K562 (cell line): ENCODE measurements at regions not wholly inside any gene's neighbourhood (a gene's known extent, or its start where the extent isn't known, plus 50 kb on each side); places are given as distances from the start of the nearest gene placed in this dataset.

Experiments
- ATAC-seq: fragments of 200-7000 bp; cut with Tn5 transposase; 3 replicates; pipeline ENCODE4 v1.9.1; 2020; ENCODE audit warnings: moderate library complexity
- BruUV-seq: library from RNA; stranded (reverse); fragments of 400-500 nt; replicated peaks from 2 replicates; lab custom pipeline; 2021; lab: Mats Ljungman, UMichigan
- CTCF ChIA-PET: fragments of 300-600 bp; formaldehyde crosslinking; extraction: SDS; loops from one replicate; lab custom pipeline; 2021; ENCODE audit warnings: low intra/inter-chr PET ratio; lab: Yijun Ruan, JAX
- POLR2A ChIA-PET: fragments of 300-600, 350-650 bp; sonication (Branson Sonifier 250); formaldehyde crosslinking; extraction: SDS; loops from one replicate; lab custom pipeline; 2021; ENCODE audit warnings: antibody characterized with exemption, inconsistent platforms; lab: Yijun Ruan, JAX
- DNase-seq, 4 experiments: peaks; one replicate each; pipeline versions ENCODE4 v3.0.0 to v3.0.0-alpha.2; 2011 to 2018; ENCODE audit warnings: low spot score in 3 of 4, mixed read lengths in 3 of 4; ENCODE audit errors: extremely low read depth in 1 of 4
- FAIRE-seq: peaks from 2 replicates; lab custom pipeline; 2011; peaks lifted over from hg19 to GRCh38; lab: Jason Lieb, UNC
- H2AFZ ChIP-seq: 2 replicates; pipeline ENCODE4 v1.6.0; 2011; ENCODE audit warnings: low read depth, low read length, control low read depth, inconsistent platforms
- H3K27ac ChIP-seq: fragments of 200-600 bp; 3 replicates; pipeline ENCODE4 v1.8.0; 2011; ENCODE audit warnings: low read depth, mild to moderate bottlenecking, control low read depth, inconsistent platforms, low read length, moderate library complexity, mixed read lengths; ENCODE audit errors: extremely low read depth
- H3K27me3 ChIP-seq, 2 experiments: fragments of 300-600 bp in 1 of 2; 2 replicates in 1 of 2; 3 replicates in 1 of 2; pipeline versions ENCODE4 v1.6.0 to v1.8.0; 2011; ENCODE audit warnings: inconsistent platforms in 2 of 2, low read length in 2 of 2, mild to moderate bottlenecking in 1 of 2, mixed read lengths in 1 of 2, moderate library complexity in 1 of 2; ENCODE audit not compliant: control insufficient read depth in 2 of 2, insufficient read depth in 2 of 2
- H3K36me3 ChIP-seq: fragments of 300-600 bp; 3 replicates; pipeline ENCODE4 v1.8.0; 2011; ENCODE audit warnings: mild to moderate bottlenecking, low read length, inconsistent platforms; ENCODE audit not compliant: control insufficient read depth, insufficient read depth
- H3K4me1 ChIP-seq, 2 experiments: fragments of 200-600 bp in 1 of 2; replicated peaks in 1 of 2; 2 replicates in 1 of 2; 3 replicates in 1 of 2; pipeline versions ENCODE4 v1.5.1 to v1.8.0; 2011; ENCODE audit warnings: inconsistent platforms in 2 of 2, low read length in 2 of 2, mild to moderate bottlenecking in 1 of 2, mixed read lengths in 1 of 2, moderate library complexity in 1 of 2; ENCODE audit not compliant: control insufficient read depth in 2 of 2, insufficient read depth in 2 of 2
- H3K4me2 ChIP-seq: 2 replicates; pipeline ENCODE4 v1.6.1; 2011; ENCODE audit warnings: low read length, control low read depth, inconsistent platforms, mixed read lengths; ENCODE audit not compliant: insufficient read depth
- H3K4me3 ChIP-seq: fragments of 200-600 bp; sonication (generic), shearing (Covaris generic); 2 replicates; pipeline ENCODE4 v1.5.1; 2016; ENCODE audit warnings: control low read depth, inconsistent platforms
- H3K79me2 ChIP-seq: fragments of 200-600 bp; 3 replicates; pipeline ENCODE4 v1.8.0; 2011; ENCODE audit warnings: low read length, inconsistent platforms; ENCODE audit not compliant: control insufficient read depth, insufficient read depth
- H3K9ac ChIP-seq, 2 experiments: 2 replicates each; pipeline versions ENCODE4 v1.6.0 to v1.6.1; 2011; ENCODE audit warnings: low read depth in 2 of 2, low read length in 2 of 2, control low read depth in 1 of 2, inconsistent platforms in 1 of 2, mild to moderate bottlenecking in 1 of 2, mixed read lengths in 1 of 2; ENCODE audit not compliant: insufficient read depth in 1 of 2
- H3K9me1 ChIP-seq: one replicate; pipeline ENCODE4 v1.6.0; 2011; ENCODE audit warnings: inconsistent platforms, mild to moderate bottlenecking, low read length, moderate library complexity; ENCODE audit not compliant: control insufficient read depth, insufficient read depth
- H3K9me3 ChIP-seq: replicated peaks from 2 replicates; pipeline ENCODE4 v1.5.1; 2011; ENCODE audit warnings: low read depth, low read length, inconsistent platforms; ENCODE audit not compliant: control insufficient read depth, insufficient read depth
- H4K20me1 ChIP-seq: replicated peaks from 2 replicates; pipeline ENCODE4 v1.6.1; 2011; ENCODE audit warnings: low read length, inconsistent platforms, mixed read lengths; ENCODE audit not compliant: control insufficient read depth, insufficient read depth
- DMBX1 ChIP-seq: fragments of 250-450 bp; sonication (Bioruptor Pico); IDR thresholded peaks from 2 replicates; pipeline ENCODE4 v1.8.0; 2022; ENCODE audit warnings: inconsistent platforms, mild to moderate bottlenecking, moderate library complexity, borderline replicate concordance
- DPF2 ChIP-seq: fragments of 450-650 bp; IDR thresholded peaks from 2 replicates; pipeline ENCODE4 v1.6.1; 2016
- GABPA ChIP-seq: fragments of 200-800 bp; sonication (Bioruptor generic); conservative IDR thresholded peaks from 2 replicates; pipeline ENCODE4 v1.6.1; 2016; ENCODE audit warnings: low read depth, missing genetic modification characterization, missing compliant biosample characterization
- JUN ChIP-seq, 2 experiments: sonication (generic) in 1 of 2; formaldehyde crosslinking in 1 of 2; IDR thresholded peaks; 2 replicates each; pipeline versions ENCODE4 v1.6.1 to v1.8.0; 2012 to 2022; ENCODE audit warnings: borderline replicate concordance in 2 of 2, mild to moderate bottlenecking in 2 of 2, improper control_type of control experiment in 1 of 2, low read depth in 1 of 2, low read length in 1 of 2, missing genetic modification reagents in 1 of 2
- MTA3 ChIP-seq: fragments of 450-650 bp; formaldehyde crosslinking; IDR thresholded peaks from 2 replicates; pipeline ENCODE4 v1.6.1; 2017; ENCODE audit warnings: mild to moderate bottlenecking, borderline replicate concordance
- NEUROD1 ChIP-seq: fragments of 150-350 bp; IDR thresholded peaks from 2 replicates; pipeline ENCODE4 v1.6.1; 2014; ENCODE audit warnings: borderline replicate concordance, low read length, low read depth; ENCODE audit not compliant: partially characterized antibody
- POLR2H ChIP-seq: IDR thresholded peaks from 2 replicates; pipeline ENCODE4 v1.6.1; 2016; ENCODE audit warnings: missing genetic modification characterization, low read depth, mild to moderate bottlenecking, control low read depth, missing compliant biosample characterization, moderate library complexity
- POLR3G ChIP-seq: IDR thresholded peaks from 2 replicates; pipeline ENCODE4 v1.6.1; 2011; ENCODE audit not compliant: insufficient read length, insufficient replicate concordance; ENCODE audit errors: extremely low read depth
- SP2 ChIP-seq: IDR thresholded peaks from 2 replicates; pipeline ENCODE4 v1.6.1; 2011; ENCODE audit warnings: mild to moderate bottlenecking, low read depth, low read length, moderate library complexity; ENCODE audit not compliant: poor library complexity, severe bottlenecking; ENCODE audit errors: extremely low read depth
- ZKSCAN3 ChIP-seq: fragments of 250-450 bp; sonication (Bioruptor Pico); IDR thresholded peaks from 2 replicates; pipeline ENCODE4 v1.4.0; 2020
- WGBS: fragments of 100-300 bp; shearing (Covaris generic); methylation state at CpG from one replicate; pipeline ENCODE4 v1.1.6; 2016; ENCODE audit warnings: low coverage, mixed read lengths; ENCODE audit not compliant: insufficient coverage; ENCODE audit errors: missing lambda C conversion rate; 5-methylcytosine and 5-hydroxymethylcytosine counted together
- in situ Hi-C: fragments of 300-500 bp; cut with MboI; formaldehyde crosslinking; loops from 4 replicates; pipeline ENCODE4 v1.15.0; 2018; ENCODE audit warnings: inconsistent platforms, mixed read lengths
- intact Hi-C: fragments of 100-400 bp; cut with micrococcal nuclease; formaldehyde crosslinking; loops from 2 replicates; pipeline ENCODE4 v1.14.2; 2022
- TF ChIP-seq, protein P1 (sequence below): IDR thresholded peaks from 3 replicates; pipeline ENCODE4 v1.6.1; 2011; ENCODE audit warnings: borderline replicate concordance, mild to moderate bottlenecking; ENCODE audit not compliant: insufficient read length, insufficient read depth
- TF ChIP-seq, protein P2 (sequence below): fragments of 450-650 bp; IDR thresholded peaks from 2 replicates; pipeline ENCODE4 v1.6.1; 2014; ENCODE audit warnings: low read depth, mild to moderate bottlenecking, moderate library complexity, borderline replicate concordance

DNA sequence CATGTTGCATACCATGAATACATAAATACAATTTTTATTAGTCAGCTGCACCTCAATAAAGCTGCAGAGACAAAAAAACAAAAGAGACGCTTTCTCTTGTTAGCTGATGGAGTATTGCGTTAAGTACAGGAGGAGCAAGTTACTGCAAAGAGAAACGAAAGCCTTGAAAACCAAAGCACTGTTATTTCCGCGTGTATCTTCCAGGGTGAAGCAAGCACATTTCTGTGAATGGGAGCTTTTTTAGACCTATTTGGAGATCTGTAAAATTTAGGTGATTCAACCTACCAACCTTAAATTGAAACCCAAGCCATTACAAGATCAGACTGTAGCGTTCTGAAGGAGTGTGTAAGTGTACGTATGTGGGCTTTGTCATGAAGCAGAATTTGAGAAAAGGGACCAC lies 390.4 kb downstream of the SOX9 start:
- Histone ChIP-seq H3K36me3 (no peaks in the 10 kb centered on the region), H3K4me2 (no peak overlapping the region), H3K4me1 (no peaks in the 10 kb centered on the region), H3K79me2 (no peaks in the 10 kb centered on the region), H2AFZ (no peak overlapping the region), H3K27me3 (no peaks in the 10 kb centered on the region), H4K20me1 (no peaks in the 10 kb centered on the region), H3K9me1 (peaks cover 2% of the 10 kb centered on the region), H3K9ac (no peak overlapping the region), H3K4me3 (no peak overlapping the region), H3K27ac (no peak overlapping the region), H3K9me3 (no peaks in the 10 kb centered on the region)
- no peak for DNase-seq
- no peak for TF ChIP-seq DMBX1 (CRISPR knock-in tag)
- TF ChIP-seq ZKSCAN3 (CRISPR knock-in tag): no peak
- TF ChIP-seq, protein P1, sequence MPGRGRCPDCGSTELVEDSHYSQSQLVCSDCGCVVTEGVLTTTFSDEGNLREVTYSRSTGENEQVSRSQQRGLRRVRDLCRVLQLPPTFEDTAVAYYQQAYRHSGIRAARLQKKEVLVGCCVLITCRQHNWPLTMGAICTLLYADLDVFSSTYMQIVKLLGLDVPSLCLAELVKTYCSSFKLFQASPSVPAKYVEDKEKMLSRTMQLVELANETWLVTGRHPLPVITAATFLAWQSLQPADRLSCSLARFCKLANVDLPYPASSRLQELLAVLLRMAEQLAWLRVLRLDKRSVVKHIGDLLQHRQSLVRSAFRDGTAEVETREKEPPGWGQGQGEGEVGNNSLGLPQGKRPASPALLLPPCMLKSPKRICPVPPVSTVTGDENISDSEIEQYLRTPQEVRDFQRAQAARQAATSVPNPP: no peak
- TF ChIP-seq, protein P2, sequence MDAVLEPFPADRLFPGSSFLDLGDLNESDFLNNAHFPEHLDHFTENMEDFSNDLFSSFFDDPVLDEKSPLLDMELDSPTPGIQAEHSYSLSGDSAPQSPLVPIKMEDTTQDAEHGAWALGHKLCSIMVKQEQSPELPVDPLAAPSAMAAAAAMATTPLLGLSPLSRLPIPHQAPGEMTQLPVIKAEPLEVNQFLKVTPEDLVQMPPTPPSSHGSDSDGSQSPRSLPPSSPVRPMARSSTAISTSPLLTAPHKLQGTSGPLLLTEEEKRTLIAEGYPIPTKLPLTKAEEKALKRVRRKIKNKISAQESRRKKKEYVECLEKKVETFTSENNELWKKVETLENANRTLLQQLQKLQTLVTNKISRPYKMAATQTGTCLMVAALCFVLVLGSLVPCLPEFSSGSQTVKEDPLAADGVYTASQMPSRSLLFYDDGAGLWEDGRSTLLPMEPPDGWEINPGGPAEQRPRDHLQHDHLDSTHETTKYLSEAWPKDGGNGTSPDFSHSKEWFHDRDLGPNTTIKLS: no peak
- TF ChIP-seq SP2: no peak
- no peak for TF ChIP-seq NEUROD1
- TF ChIP-seq JUN (IDR thresholded peaks at IDR 0.05; ENCODE audit: borderline replicate concordance, low read depth, low read length): no peak
- no peak for TF ChIP-seq JUN (CRISPR knock-in tag; IDR thresholded peaks at IDR 0.05; ENCODE audit: borderline replicate concordance)
- no peak for TF ChIP-seq MTA3
- no peak for TF ChIP-seq POLR3G
- TF ChIP-seq GABPA (tag): no peak
- TF ChIP-seq DPF2: no peak
- TF ChIP-seq POLR2H (tag): no peak
- FAIRE-seq: no peak
- BruUV-seq: no TSS peak
- CTCF ChIA-PET: no interaction called here
- no peak for ATAC-seq
- 0% methylated on average over 7 of the region's 7 CpGs for WGBS
- intact Hi-C loops (no loop called here), in situ Hi-C loops (no loop called here)
- POLR2A ChIA-PET: interaction anchor here (0.6 to 0.9 kb wide), 2 partner anchors 11 to 196 kb away, joined by 3 to 4 read pairs; no protein-coding TSS in a partner anchor
